IMR-90 (cell line): ENCODE measurements at regions not wholly inside any gene's neighbourhood (a gene's known extent, or its start where the extent isn't known, plus 50 kb on each side); places are given as distances from the start of the nearest gene placed in this dataset.

Source experiments
- ATAC-seq: fragments of 200-7000 bp; cut with Tn5 transposase; 2 replicates; pipeline ENCODE4 v1.9.1; 2020; ENCODE audit warnings: low read depth, mild to moderate bottlenecking, moderate library complexity
- BruUV-seq: library from RNA; stranded (reverse); fragments of 400-500 nt; replicated peaks from 2 replicates; lab custom pipeline; 2021; lab: Mats Ljungman, UMichigan
- CTCF ChIA-PET: fragments of 300-600 bp; formaldehyde crosslinking; extraction: SDS; loops from one replicate; lab custom pipeline; 2021; ENCODE audit warnings: antibody characterized with exemption; lab: Yijun Ruan, JAX
- POLR2A ChIA-PET: fragments of 300-600 bp; sonication (Branson Sonifier 250); formaldehyde crosslinking; loops from one replicate; lab custom pipeline; 2022; ENCODE audit warnings: antibody characterized with exemption; ENCODE audit not compliant: unreplicated experiment; lab: Charles Lee
- DNase-seq: peaks from one replicate; pipeline ENCODE4 v3.0.0; 2013
- H2AFZ ChIP-seq: replicated peaks from 2 replicates; pipeline ENCODE3; 2013; ENCODE audit warnings: low read length, mild to moderate bottlenecking; ENCODE audit not compliant: poor library complexity
- H2AK5ac ChIP-seq: 2 replicates; pipeline ENCODE4 v1.6.1; 2013; ENCODE audit warnings: low read depth, low read length, inconsistent platforms
- H2AK9ac ChIP-seq: replicated peaks from 2 replicates; pipeline ENCODE3; 2013; ENCODE audit warnings: mild to moderate bottlenecking, low read depth, low read length, moderate library complexity; ENCODE audit not compliant: poor library complexity
- H2BK120ac ChIP-seq: 2 replicates; pipeline ENCODE4 v1.6.1; 2013; ENCODE audit warnings: low read depth, low read length, inconsistent platforms
- H2BK15ac ChIP-seq: 3 replicates; pipeline ENCODE4 v1.6.1; 2013; ENCODE audit warnings: low read depth, low read length, inconsistent platforms
- H2BK20ac ChIP-seq: 2 replicates; pipeline ENCODE4 v1.6.1; 2013; ENCODE audit warnings: low read depth, mild to moderate bottlenecking, inconsistent platforms, low read length, moderate library complexity
- H2BK5ac ChIP-seq: 2 replicates; pipeline ENCODE4 v1.6.1; 2013; ENCODE audit warnings: mild to moderate bottlenecking, low read depth, low read length, inconsistent platforms; ENCODE audit not compliant: poor library complexity, severe bottlenecking
- H3K14ac ChIP-seq: replicated peaks from 2 replicates; pipeline ENCODE4 v1.6.1; 2013; ENCODE audit warnings: low read depth, low read length, inconsistent platforms
- H3K18ac ChIP-seq: 2 replicates; pipeline ENCODE4 v1.6.1; 2013; ENCODE audit warnings: low read depth, low read length, control low read depth
- H3K23ac ChIP-seq: 2 replicates; pipeline ENCODE4 v1.6.1; 2013; ENCODE audit warnings: low read depth, low read length, inconsistent platforms
- H3K27ac ChIP-seq: 2 replicates; pipeline ENCODE4 v1.5.1; 2013; ENCODE audit warnings: mild to moderate bottlenecking, control low read depth, low read length; ENCODE audit not compliant: insufficient read depth
- H3K27me3 ChIP-seq: 2 replicates; pipeline ENCODE4 v1.6.1; 2013; ENCODE audit warnings: low read length; ENCODE audit not compliant: control insufficient read depth, insufficient read depth
- H3K36me3 ChIP-seq: 2 replicates; pipeline ENCODE4 v1.6.1; 2013; ENCODE audit warnings: low read length, mixed read lengths; ENCODE audit not compliant: control insufficient read depth, insufficient read depth
- H3K4ac ChIP-seq: 2 replicates; pipeline ENCODE4 v1.6.1; 2013; ENCODE audit warnings: low read depth, low read length, inconsistent platforms
- H3K4me1 ChIP-seq: 2 replicates; pipeline ENCODE4 v1.6.1; 2013; ENCODE audit warnings: low read length, mixed read lengths; ENCODE audit not compliant: control insufficient read depth, insufficient read depth
- H3K4me2 ChIP-seq: 2 replicates; pipeline ENCODE4 v1.6.1; 2013; ENCODE audit warnings: low read depth, mild to moderate bottlenecking, control low read depth, low read length, moderate library complexity
- H3K4me3 ChIP-seq: 2 replicates; pipeline ENCODE4 v1.5.1; 2013; ENCODE audit warnings: low read depth, mild to moderate bottlenecking, control low read depth, low read length, moderate library complexity; ENCODE audit not compliant: insufficient read depth
- H3K56ac ChIP-seq: 2 replicates; pipeline ENCODE4 v1.6.1; 2013; ENCODE audit warnings: low read length, inconsistent platforms; ENCODE audit not compliant: insufficient read depth; ENCODE audit errors: extremely low read depth
- H3K79me1 ChIP-seq, 2 experiments: 2 replicates each; pipeline ENCODE4 v1.6.1; 2013; ENCODE audit warnings: low read length in 2 of 2, inconsistent platforms in 1 of 2, low read depth in 1 of 2
- H3K9ac ChIP-seq: 2 replicates; pipeline ENCODE4 v1.6.1; 2013; ENCODE audit warnings: low read depth, low read length, control low read depth
- H3K9me1 ChIP-seq: 2 replicates; pipeline ENCODE4 v1.6.1; 2013; ENCODE audit warnings: low read length, inconsistent platforms; ENCODE audit not compliant: insufficient read depth
- H3K9me3 ChIP-seq: 2 replicates; pipeline ENCODE4 v1.6.1; 2013; ENCODE audit warnings: low read length; ENCODE audit not compliant: control insufficient read depth, insufficient read depth
- H4K20me1 ChIP-seq: 2 replicates; pipeline ENCODE4 v1.6.1; 2013; ENCODE audit warnings: low read length, inconsistent platforms; ENCODE audit not compliant: insufficient read depth
- H4K5ac ChIP-seq: 2 replicates; pipeline ENCODE4 v1.6.1; 2013; ENCODE audit warnings: mild to moderate bottlenecking, low read depth, low read length, control low read depth
- H4K8ac ChIP-seq, 2 experiments: 2 replicates each; pipeline ENCODE4 v1.6.1; 2013; ENCODE audit warnings: low read depth in 2 of 2, low read length in 2 of 2, control low read depth in 1 of 2, inconsistent platforms in 1 of 2
- H4K91ac ChIP-seq: 2 replicates; pipeline ENCODE4 v1.6.1; 2013; ENCODE audit warnings: low read depth, low read length, inconsistent platforms; ENCODE audit not compliant: insufficient read depth
- BHLHE40 ChIP-seq: fragments of 150-350 bp; IDR thresholded peaks from 2 replicates; pipeline ENCODE4 v1.6.1; 2016; ENCODE audit warnings: mild to moderate bottlenecking, low read depth, low read length
- CEBPB ChIP-seq: IDR thresholded peaks from 2 replicates; pipeline ENCODE4 v1.6.1; 2012; ENCODE audit warnings: low read depth, low read length, improper control_type of control experiment
- CHD1 ChIP-seq: IDR thresholded peaks from 2 replicates; pipeline ENCODE4 v1.6.1; 2012; ENCODE audit warnings: low read depth, low read length, improper control_type of control experiment
- CTCF ChIP-seq: conservative IDR thresholded peaks from 2 replicates; pipeline ENCODE4 v1.5.1; 2012; ENCODE audit warnings: mild to moderate bottlenecking, low read depth, low read length, improper control_type of control experiment
- ELK1 ChIP-seq: fragments of 150-350 bp; IDR thresholded peaks from 2 replicates; pipeline ENCODE4 v1.6.1; 2016; ENCODE audit warnings: low read depth, mild to moderate bottlenecking, low read length, moderate library complexity, borderline replicate concordance
- FOS ChIP-seq: fragments of 150-350 bp; IDR thresholded peaks from 2 replicates; pipeline ENCODE4 v1.6.1; 2016; ENCODE audit warnings: low read depth, low read length
- MAFK ChIP-seq: IDR thresholded peaks from 2 replicates; pipeline ENCODE4 v1.6.1; 2012; ENCODE audit warnings: low read depth, low read length, improper control_type of control experiment
- MAZ ChIP-seq: IDR thresholded peaks from 2 replicates; pipeline ENCODE4 v1.6.1; 2012; ENCODE audit warnings: low read depth, mild to moderate bottlenecking, low read length, improper control_type of control experiment, moderate library complexity, borderline replicate concordance
- MXI1 ChIP-seq: IDR thresholded peaks from 2 replicates; pipeline ENCODE4 v1.6.1; 2012; ENCODE audit warnings: low read depth, mild to moderate bottlenecking, low read length, moderate library complexity, borderline replicate concordance
- NFE2L2 ChIP-seq: fragments of 150-350 bp; IDR thresholded peaks from 2 replicates; pipeline ENCODE4 v1.6.1; 2016; ENCODE audit warnings: low read depth, mild to moderate bottlenecking, low read length
- POLR2A ChIP-seq: IDR thresholded peaks from 2 replicates; pipeline ENCODE4 v1.6.1; 2012; ENCODE audit warnings: mild to moderate bottlenecking, low read depth, low read length
- RAD21 ChIP-seq: IDR thresholded peaks from 2 replicates; pipeline ENCODE4 v1.6.1; 2012; ENCODE audit warnings: low read length, improper control_type of control experiment
- RCOR1 ChIP-seq: IDR thresholded peaks from 2 replicates; pipeline ENCODE4 v1.6.1; 2012; ENCODE audit warnings: mild to moderate bottlenecking, low read length, improper control_type of control experiment; ENCODE audit not compliant: insufficient replicate concordance
- RFX5 ChIP-seq: IDR thresholded peaks from 2 replicates; pipeline ENCODE4 v1.8.0; 2012; ENCODE audit warnings: low read depth, mild to moderate bottlenecking, low read length, moderate library complexity
- SMC3 ChIP-seq: fragments of 150-350 bp; IDR thresholded peaks from 2 replicates; pipeline ENCODE4 v1.6.1; 2016; ENCODE audit warnings: low read depth, mild to moderate bottlenecking, antibody characterized with exemption, low read length, moderate library complexity
- WGBS, 2 experiments: methylation state at CpG; one replicate each; pipeline versions ENCODE4 v1.1.5 to v1.1.7; 2013; ENCODE audit warnings: missing lambda C conversion rate in 2 of 2; ENCODE audit not compliant: insufficient read length in 1 of 2; ENCODE audit errors: extremely low coverage in 2 of 2; 5-methylcytosine and 5-hydroxymethylcytosine counted together
- dilution Hi-C: fragments of 300-500 bp; cut with HindIII; formaldehyde crosslinking; loops from one replicate; pipeline ENCODE4 v1.14.3; 2018; ENCODE audit warnings: low sequenced_read_pairs; ENCODE audit not compliant: unreplicated experiment
- in situ Hi-C: fragments of 300-500 bp; cut with MboI; formaldehyde crosslinking; loops from 3 replicates; pipeline ENCODE4 v1.14.3; 2019; ENCODE audit warnings: low sequenced_read_pairs, inconsistent platforms, mixed read lengths
- intact Hi-C: fragments of 100-400 bp; cut with micrococcal nuclease; formaldehyde crosslinking; loops from 2 replicates; pipeline ENCODE4 v1.10.0; 2022
- TF ChIP-seq, protein P1 (sequence below): fragments of 150-350 bp; IDR thresholded peaks from 2 replicates; pipeline ENCODE4 v1.6.1; 2017; ENCODE audit warnings: mild to moderate bottlenecking, antibody characterized with exemption, low read length, low read depth

DNA sequence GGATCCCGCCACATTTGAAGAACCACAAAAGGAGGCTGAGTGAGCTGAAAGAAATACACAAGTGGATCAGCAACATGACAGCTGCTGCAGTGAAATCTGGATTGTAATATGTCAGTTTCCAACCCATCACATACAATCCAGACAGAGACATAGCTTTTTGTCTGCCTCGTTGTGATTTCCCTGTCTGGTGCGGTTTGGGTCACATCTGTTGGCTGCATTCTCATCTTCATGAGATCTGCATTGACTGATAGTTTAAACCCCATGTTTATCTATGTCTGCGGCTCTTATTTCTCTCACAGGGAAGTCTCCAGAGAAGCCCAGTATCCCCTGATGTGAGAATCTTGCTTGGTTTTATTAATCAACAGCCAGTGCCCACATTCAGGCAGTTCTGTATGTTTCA, 403.1 kb upstream of the ZNF608 start:
- H3K9ac ChIP-seq = no peak overlapping the region
- no peak overlapping the region for H2AK5ac ChIP-seq
- no peak overlapping the region for H3K4ac ChIP-seq
- H3K18ac ChIP-seq = no peak overlapping the region
- no peak overlapping the region for H3K4me3 ChIP-seq
- dilution Hi-C loops = no loop called here
- H3K56ac ChIP-seq = no peak overlapping the region
- H3K27ac ChIP-seq = no peak overlapping the region
- no peak overlapping the region for H3K4me2 ChIP-seq
- no peak overlapping the region for H2BK20ac ChIP-seq
- no peaks in the 10 kb centered on the region for H3K79me1 ChIP-seq
- no peaks in the 10 kb centered on the region for H3K36me3 ChIP-seq
- no peak overlapping the region for H2AK9ac ChIP-seq
- no peak for ATAC-seq
- no peaks in the 10 kb centered on the region for H4K20me1 ChIP-seq
- POLR2A ChIA-PET = no interaction called here
- H3K4me1 ChIP-seq = no peaks in the 10 kb centered on the region; the same call in 1 of the 2 replicates
- no peak overlapping the region for H4K5ac ChIP-seq
- H3K9me3 ChIP-seq = no peaks in the 10 kb centered on the region
- H3K23ac ChIP-seq = no peak overlapping the region
- H4K8ac ChIP-seq = no peak overlapping the region
- H2BK15ac ChIP-seq = no peak overlapping the region
- no peak for DNase-seq
- H4K91ac ChIP-seq = no peak overlapping the region
- H2AFZ ChIP-seq = no peak overlapping the region
- intact Hi-C loops = no loop called here
- H2BK5ac ChIP-seq = no peak overlapping the region
- CTCF ChIA-PET = no interaction called here
- no TSS peak for BruUV-seq
- WGBS, 2 experiments = no CpG with 5 or more reads among the region's 4 CpGs
- H3K9me1 ChIP-seq = no peaks in the 10 kb centered on the region; the same call in 1 of the 2 replicates
- no peak overlapping the region for H3K14ac ChIP-seq
- no peaks in the 10 kb centered on the region for H3K27me3 ChIP-seq
- no peak for TF ChIP-seq MXI1
- TF ChIP-seq RAD21 = no peak
- TF ChIP-seq BHLHE40 = no peak
- TF ChIP-seq FOS = no peak
- no peak for TF ChIP-seq NFE2L2
- TF ChIP-seq CHD1 = no peak
- no peak for TF ChIP-seq RFX5
- no peak for TF ChIP-seq MAFK
- TF ChIP-seq CTCF = no peak
- no peak for TF ChIP-seq MAZ
- TF ChIP-seq, protein P1, sequence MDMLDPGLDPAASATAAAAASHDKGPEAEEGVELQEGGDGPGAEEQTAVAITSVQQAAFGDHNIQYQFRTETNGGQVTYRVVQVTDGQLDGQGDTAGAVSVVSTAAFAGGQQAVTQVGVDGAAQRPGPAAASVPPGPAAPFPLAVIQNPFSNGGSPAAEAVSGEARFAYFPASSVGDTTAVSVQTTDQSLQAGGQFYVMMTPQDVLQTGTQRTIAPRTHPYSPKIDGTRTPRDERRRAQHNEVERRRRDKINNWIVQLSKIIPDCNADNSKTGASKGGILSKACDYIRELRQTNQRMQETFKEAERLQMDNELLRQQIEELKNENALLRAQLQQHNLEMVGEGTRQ = no peak
- TF ChIP-seq CEBPB = no peak
- TF ChIP-seq ELK1 = no peak
- no peak for TF ChIP-seq POLR2A
- TF ChIP-seq RCOR1 = no peak
- no peak for TF ChIP-seq SMC3
- H2BK120ac ChIP-seq = no peak overlapping the region
- in situ Hi-C loops = no loop called here
